GM13977 (cell line): ENCODE measurements at regions not wholly inside any gene's neighbourhood (a gene's known extent, or its start where the extent isn't known, plus 50 kb on each side); places are given as distances from the start of the nearest gene placed in this dataset.

ENCODE experiments used
- DNase-seq: peaks from one replicate; pipeline ENCODE4 v3.0.0; 2012; ENCODE audit warnings: low spot score
- in situ Hi-C: fragments of 300-500 bp; cut with MboI; formaldehyde crosslinking; loops from one replicate; pipeline ENCODE4 v1.12.0; 2022; ENCODE audit warnings: low sequenced_read_pairs, low pct_unique_long_range_greater_than_20kb, mixed read lengths, inconsistent platforms; ENCODE audit not compliant: unreplicated experiment
- TF ChIP-seq, protein P1 (sequence below): IDR thresholded peaks from 2 replicates; pipeline ENCODE4 v1.5.1; 2012; ENCODE audit warnings: mild to moderate bottlenecking, control low read depth; ENCODE audit not compliant: insufficient read depth; ENCODE audit errors: extremely low read depth, missing control alignments

DNA sequence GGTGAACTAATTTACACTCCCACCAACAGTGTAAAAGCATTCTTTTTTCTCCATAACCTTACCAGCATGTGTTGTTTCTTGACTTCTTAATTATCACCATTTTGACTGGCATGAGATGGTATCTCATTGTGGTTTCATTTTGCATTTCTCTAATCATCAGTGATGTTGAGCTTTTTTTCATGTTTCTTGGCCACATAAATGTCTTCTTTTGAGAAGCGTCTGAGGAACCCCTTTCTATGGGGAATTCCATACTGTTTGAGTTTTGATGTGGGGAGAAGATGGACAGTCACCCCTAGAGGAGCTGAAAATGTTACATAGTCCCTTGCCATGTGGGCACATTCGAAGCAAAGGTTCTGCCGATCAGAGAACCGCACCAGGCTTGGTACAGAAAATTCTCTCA, 207.0 kb upstream of the SLC30A5 start:
- in situ Hi-C loops, result no loop called here
- TF ChIP-seq, protein P1, sequence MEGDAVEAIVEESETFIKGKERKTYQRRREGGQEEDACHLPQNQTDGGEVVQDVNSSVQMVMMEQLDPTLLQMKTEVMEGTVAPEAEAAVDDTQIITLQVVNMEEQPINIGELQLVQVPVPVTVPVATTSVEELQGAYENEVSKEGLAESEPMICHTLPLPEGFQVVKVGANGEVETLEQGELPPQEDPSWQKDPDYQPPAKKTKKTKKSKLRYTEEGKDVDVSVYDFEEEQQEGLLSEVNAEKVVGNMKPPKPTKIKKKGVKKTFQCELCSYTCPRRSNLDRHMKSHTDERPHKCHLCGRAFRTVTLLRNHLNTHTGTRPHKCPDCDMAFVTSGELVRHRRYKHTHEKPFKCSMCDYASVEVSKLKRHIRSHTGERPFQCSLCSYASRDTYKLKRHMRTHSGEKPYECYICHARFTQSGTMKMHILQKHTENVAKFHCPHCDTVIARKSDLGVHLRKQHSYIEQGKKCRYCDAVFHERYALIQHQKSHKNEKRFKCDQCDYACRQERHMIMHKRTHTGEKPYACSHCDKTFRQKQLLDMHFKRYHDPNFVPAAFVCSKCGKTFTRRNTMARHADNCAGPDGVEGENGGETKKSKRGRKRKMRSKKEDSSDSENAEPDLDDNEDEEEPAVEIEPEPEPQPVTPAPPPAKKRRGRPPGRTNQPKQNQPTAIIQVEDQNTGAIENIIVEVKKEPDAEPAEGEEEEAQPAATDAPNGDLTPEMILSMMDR, result no peak
- DNase-seq, result no peak

DNA sequence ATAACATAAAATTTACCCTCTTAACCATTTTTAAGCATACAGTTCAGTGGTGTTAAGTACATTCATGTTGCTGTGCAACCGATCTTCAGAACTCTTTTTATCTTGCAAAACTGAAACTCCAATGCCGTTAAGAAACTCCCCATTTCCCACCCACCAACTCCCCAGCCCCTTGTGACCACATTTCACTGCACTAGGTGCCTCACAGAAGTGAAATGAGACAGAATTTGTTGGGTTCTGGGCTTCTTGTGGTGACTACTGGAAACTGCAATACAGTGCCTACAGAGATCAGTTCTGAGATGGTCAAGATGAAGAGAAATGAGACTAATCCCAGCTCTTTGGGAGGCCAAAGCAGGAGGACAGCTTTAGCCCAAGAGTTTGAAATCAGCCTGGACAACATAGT, 202.1 kb upstream of the SLC30A5 start:
- DNase-seq, result peak; percentile 57
- TF ChIP-seq, protein P1, result peak; percentile 15
- in situ Hi-C loops, result no loop called here

DNA sequence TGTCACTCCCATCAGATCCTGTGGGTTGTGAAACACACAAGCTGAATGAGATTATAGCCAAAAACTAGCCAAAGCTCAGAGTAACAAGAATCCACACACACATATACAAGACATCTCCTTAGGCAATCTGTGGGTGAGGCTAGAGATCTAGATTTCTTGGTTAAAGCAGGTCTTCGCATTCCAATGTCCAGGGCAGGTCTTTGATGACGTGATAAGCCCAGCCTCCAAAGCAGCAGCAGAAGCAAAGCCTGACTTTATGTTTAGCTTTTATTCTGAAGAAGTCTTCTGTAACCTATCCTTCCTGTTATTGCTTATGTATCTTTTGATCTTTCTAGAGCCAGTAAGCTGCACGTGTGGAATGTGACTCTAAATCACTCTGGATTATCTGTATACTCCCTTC, 199.1 kb upstream of the SLC30A5 start:
- in situ Hi-C loops, result no loop called here
- TF ChIP-seq, protein P1, result no peak
- no peak for DNase-seq

DNA sequence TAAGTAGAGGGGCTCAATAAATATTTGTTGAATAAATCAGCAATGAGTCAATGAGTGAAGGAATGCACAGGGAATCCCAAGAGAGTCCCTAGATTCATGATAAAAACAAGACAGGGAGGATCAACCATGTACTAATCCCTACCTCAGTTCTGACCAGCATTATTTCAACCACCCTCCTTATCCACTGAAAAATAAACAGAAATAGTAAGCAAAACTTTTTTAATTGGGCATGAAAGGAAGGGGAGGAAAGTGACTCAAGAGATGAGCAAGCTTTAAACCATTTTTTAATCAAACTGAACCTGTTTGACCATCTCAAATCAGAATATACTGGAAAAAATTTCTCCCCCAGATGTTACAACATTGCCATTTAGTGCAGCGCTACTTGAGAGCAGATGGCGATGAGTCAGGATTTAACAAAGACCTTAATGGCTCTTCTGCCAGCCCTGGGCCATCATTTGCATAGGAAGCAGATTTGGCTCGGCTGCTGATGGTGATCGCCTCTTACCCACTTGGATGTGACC, 194.8 kb upstream of the SLC30A5 start:
- in situ Hi-C loops, result no loop called here
- TF ChIP-seq, protein P1, result no peak
- no peak for DNase-seq

DNA sequence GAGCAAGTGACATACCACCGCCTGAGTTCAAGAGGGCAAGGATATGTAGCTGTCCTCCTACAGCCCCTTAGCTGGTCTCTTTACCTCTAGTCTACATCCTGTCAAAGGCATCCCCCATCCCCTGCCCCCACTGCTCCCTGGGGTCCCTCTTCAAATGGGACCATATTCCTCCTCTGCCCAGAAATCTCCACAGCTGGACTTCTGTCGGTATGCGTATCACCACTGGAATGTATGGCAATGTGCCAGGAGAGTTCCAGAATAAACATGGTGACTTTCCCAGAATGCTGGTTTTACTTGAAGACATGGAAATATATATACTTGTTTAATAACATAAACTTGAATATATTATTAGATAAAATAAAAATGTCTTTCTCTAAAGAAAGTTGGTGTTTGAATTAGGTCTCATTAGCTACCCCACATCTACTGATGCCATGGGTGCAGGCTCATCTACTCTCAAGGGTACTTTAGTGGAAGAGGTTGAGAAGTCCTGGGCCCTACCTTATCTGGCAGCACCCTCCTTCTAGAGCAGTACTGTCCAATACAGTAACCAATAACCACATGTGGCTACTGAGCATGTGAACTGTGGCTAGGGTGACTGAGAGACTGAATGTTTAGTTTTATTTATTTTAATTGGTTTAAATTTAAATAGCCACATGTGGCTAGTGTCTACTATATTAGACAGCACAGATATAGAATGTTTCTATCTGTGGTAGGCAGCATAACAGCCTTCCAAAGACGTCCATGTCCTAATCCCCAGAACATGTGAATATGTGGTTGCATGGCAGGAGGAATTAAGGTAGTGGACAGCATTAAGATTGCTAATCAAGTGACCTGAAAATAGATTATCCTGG, 181.7 kb upstream of the SLC30A5 start:
- in situ Hi-C loops, result no loop called here
- no peak for DNase-seq
- TF ChIP-seq, protein P1, result no peak

DNA sequence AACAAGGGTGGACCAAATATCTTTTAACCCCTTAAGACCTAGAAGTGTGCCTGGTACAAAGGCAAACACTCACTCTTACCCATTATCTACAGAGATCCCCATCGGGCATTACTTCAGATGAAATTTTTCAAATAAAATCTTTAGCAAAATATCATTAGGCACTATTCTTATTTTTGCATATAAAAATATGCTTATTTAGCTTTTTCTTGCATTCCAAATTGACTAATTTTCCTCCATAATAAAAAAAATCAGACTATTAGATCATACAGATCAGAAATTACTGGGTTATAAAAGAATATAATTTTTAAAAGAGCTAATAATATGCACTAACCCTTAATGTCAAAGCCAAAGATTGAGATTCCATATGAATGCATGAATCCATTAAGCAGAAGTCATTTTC, 178.7 kb upstream of the SLC30A5 start:
- in situ Hi-C loops, result no loop called here
- DNase-seq, result no peak
- TF ChIP-seq, protein P1, result no peak
